ENCODE measurements at regions not wholly inside any gene's neighbourhood (a gene's known extent, or its start where the extent isn't known, plus 50 kb on each side); places are given as distances from the start of the nearest gene placed in this dataset.

DNA sequence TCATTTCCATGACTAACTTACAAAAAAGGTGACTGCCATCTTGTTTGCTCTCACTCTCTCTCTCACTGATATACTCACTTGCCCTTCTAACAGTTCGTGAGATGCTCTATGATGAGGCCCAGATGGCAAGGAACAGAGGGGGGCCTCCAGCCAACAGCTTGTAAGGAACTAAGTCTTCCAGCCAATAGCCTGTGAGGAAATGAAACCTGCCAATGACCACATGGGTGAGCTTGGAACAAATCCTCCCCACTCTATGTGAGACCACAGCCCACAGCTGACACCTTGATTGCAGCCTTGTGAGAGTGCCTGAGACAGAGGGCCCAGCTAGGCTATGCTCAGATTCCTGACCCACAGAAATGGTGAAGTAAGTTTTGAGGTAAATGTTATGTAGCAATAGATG is 153.7 kb downstream of the HHIPL2 start:
- no peak for TF ChIP-seq TAF1 (IDR thresholded peaks at IDR 0.05; ENCODE audit: low read depth)
- no peak for TF ChIP-seq CTCF (IDR thresholded peaks at IDR 0.05; ENCODE audit: poor library complexity, severe bottlenecking)
- TF ChIP-seq, protein P1, sequence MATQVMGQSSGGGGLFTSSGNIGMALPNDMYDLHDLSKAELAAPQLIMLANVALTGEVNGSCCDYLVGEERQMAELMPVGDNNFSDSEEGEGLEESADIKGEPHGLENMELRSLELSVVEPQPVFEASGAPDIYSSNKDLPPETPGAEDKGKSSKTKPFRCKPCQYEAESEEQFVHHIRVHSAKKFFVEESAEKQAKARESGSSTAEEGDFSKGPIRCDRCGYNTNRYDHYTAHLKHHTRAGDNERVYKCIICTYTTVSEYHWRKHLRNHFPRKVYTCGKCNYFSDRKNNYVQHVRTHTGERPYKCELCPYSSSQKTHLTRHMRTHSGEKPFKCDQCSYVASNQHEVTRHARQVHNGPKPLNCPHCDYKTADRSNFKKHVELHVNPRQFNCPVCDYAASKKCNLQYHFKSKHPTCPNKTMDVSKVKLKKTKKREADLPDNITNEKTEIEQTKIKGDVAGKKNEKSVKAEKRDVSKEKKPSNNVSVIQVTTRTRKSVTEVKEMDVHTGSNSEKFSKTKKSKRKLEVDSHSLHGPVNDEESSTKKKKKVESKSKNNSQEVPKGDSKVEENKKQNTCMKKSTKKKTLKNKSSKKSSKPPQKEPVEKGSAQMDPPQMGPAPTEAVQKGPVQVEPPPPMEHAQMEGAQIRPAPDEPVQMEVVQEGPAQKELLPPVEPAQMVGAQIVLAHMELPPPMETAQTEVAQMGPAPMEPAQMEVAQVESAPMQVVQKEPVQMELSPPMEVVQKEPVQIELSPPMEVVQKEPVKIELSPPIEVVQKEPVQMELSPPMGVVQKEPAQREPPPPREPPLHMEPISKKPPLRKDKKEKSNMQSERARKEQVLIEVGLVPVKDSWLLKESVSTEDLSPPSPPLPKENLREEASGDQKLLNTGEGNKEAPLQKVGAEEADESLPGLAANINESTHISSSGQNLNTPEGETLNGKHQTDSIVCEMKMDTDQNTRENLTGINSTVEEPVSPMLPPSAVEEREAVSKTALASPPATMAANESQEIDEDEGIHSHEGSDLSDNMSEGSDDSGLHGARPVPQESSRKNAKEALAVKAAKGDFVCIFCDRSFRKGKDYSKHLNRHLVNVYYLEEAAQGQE (IDR thresholded peaks at IDR 0.05; ENCODE audit: borderline replicate concordance): no peak
- TF ChIP-seq POLR2AphosphoS5 (IDR thresholded peaks at IDR 0.05): no peak
- no peak for TF ChIP-seq MXI1 (conservative IDR thresholded peaks at IDR 0.05; ENCODE audit: poor library complexity, severe bottlenecking)

Data from neural cell (in vitro differentiated cells).